NCI-H2171 treated with DMSO at 0.1 percent for 48 hours (cell line): ENCODE measurements at regions not wholly inside any gene's neighbourhood (a gene's known extent, or its start where the extent isn't known, plus 50 kb on each side); places are given as distances from the start of the nearest gene placed in this dataset.
"Not testable (repeated sequence)": the region's sequence is repeated elsewhere in the genome, so short reads cannot be mapped to it uniquely, and the experiment has no call there.

Experiments used
- DNase-seq: peaks from one replicate; lab custom pipeline; 2025; lab: John Stamatoyannopoulos, UW

DNA sequence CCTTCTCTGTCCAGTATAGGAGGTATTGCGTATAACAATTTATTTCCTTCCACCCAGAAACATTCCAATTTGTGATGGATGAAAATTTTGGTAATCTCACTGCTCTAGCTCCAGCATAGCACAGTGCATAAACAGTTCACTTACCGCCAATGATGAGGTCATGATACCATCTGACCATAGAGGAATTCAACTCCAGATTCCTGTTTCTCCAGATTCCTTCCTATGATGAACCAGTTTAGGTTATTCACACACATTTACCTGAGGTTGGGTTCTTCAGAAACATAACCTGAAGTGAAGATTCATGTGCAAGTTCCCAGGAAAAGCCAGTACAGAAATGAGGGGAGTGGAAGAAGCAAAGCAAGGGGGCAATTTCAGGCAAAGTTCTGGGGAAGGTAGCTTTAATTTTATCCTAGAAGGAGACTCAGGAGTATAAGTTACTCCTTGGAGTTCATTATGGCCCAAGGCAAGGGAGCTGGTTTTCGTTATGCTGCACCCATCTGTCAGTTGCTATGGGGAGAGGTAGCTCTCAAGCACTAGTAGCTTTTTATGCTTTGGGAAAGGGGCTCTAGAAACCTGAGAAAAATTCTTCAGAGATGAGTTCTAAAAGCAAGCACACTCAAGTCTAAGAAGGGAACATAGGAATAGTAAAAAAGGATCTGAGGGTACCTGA lies 121.6 kb downstream of the CASP12 start:
- DNase-seq = no peak

DNA sequence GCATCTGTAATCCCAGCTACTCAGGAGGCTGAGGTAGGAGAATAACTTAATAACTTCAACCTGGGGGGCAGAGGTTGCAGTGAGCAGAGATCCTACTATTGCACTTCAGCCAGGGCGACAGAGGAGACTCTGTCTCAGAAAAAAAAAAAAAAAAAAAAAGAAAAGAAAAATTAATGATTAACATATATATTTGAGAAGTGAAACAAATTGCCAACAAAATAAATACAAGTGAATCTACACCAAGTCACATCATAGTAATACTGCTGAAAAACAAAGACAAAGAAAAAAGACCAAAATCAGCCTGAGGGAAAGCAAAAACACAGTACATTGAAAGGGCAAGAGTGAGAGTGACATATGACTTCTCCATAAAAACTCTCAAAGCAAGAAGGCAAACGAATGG lies 123.7 kb downstream of the CASP12 start:
- DNase-seq = no peak

DNA sequence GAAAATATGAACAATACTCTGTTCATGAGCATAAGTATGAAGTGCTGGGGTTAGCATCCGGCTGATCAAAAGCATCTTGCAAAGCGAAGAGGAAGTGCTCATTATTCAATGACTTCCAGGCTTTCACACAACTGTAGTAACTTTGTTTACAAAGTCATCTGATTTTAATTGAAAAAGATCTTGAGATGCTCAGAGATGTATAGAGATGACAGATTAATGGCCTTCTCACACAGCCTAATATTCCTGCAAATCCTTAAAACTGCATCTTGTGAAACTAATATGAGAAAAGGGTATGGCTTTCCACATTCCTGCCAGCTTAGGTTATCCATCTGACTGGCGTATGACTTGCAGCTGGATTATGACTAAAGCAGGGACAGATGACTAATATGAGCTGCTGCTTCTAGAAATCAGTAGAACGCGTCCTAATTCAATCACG lies 125.4 kb downstream of the CASP12 start:
- no peak for DNase-seq

DNA sequence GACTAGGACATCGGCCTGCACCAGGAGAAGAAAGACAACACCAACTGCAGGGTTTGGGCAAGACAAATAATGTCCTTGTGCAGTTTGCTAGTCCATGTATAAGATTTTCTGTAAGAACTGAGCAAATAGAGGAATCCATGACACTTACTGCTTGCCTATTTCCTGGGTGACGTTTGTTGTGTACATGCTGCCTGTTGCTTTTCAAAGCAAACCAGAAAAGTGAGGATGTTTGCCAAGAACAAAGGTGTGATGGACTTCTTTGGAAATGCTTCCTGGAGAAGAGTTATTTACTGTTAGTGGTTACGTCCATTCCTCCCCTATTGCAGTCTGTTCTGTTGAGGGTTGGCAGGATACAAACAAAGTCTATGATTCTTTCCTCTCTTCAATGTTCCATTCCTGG lies 126.5 kb downstream of the CASP12 start:
- DNase-seq = no peak

DNA sequence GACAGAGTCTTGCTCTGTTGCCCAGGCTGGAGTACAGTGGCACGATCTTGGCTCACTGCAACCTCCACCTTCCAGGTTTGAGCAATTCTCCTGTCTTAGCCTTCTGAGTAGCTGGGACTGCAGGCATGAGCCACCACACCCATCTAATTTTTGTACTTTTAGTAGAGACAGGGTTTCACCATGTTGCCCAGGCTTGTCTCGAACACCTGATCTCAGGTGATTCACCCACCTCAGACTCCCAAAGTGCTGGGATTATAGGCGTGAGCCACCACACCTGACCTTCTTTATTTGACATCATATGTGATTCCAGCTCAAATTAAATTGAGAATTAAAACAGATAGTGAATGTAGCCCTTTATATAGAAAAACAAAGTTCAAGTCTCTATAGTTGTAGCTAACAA lies 127.2 kb downstream of the CASP12 start:
- not testable (repeated sequence) for DNase-seq

DNA sequence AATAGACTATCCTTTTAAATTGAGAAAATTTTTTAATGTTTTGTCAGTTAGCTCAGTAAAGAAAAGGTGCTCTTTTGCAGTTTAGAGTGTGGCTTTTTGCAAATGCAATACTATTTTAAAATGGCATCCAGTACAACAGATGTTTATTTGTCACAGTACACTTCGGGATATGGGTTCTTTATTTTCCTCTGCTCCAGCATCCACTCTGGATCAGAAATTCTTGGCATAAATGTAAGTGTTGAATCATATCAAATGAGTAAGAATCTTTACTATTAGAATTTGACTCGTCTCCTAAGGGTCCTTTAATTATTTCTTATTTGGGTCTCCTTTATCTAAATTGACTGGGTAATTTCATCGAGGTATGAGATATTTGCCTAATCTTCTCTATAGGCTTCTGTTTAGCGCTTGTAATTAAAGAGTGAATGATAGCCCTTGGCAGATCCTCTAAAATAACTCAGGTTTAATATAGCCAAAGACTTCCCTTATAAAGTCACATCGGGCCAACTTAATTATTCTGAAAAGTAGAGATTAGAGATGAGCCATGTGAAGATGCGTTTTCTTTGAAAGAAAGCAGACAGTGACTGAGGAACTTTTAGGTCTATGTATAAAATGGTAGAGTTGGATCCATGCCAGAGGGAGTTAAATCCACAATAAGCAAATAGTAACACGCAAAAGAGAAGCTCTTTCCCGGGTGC lies 132.7 kb downstream of the CASP12 start:
- no peak for DNase-seq

DNA sequence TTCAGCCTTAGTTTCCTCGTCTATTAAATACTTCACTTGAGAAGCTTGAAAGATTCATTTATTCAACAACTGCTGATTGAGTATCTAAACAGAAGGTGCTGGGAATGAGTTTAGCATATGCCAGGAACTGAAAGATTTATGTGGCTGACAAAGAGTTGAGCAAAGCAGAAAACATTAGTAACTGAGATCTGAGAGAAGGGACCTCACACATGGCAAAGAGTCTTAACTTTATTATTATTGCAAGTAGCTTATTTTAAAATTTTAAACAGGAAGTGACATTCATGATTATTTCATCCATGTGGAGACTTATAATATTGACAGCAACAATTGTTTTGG lies 133.6 kb downstream of the CASP12 start:
- DNase-seq = no peak

DNA sequence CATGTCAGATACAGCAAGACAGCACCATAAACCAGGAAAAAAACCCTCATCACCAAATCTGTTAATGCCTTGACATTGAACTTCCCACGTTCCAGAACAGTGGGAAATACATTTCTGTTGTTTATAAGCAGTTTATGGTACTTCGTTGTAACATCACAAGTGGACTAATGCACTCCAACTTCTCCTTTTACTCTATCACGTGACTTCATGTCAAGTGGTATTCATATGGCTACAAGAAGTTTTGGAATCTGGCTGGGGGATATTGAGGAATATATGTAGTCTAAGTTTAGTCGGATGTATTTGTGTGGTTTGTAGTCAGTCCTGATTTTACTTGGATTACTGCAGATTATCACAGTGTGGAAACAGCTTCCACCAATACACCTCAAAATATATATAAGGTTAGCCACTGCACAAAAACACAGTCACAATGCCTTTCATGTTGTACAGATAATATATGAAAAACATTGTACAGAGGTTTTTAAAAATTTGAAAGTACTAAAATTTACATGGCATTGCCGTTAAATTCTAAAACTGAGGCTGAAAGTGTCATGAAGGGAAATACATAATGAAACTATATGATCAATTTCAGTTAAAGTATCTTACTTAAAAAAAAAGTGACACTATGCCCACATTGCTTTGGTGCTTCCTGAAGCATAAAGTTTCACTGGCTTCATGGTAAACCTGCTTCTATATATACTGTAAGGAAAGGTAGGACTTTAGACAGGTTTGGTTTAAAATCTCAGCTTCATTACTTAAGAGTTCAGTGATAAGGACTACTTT lies 134.1 kb downstream of the CASP12 start:
- no peak for DNase-seq

DNA sequence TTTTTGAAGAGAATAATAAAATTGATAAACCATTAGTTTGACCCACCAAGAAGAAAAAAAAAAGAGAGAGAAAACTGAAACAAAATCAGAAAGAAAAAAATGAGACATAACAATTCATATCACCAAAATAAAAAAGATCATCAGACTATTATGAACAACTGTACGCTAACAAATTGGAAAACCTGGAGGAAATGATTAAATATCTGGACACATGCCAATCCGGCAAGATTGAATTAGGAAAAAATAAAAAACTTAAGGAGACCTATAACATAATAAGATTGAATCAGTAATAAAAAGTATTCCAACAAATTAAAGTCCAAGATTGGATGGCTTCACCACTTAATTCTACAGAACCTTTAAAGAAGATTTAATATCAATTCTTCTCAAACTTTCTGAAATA lies 136.7 kb downstream of the CASP12 start:
- no peak for DNase-seq

DNA sequence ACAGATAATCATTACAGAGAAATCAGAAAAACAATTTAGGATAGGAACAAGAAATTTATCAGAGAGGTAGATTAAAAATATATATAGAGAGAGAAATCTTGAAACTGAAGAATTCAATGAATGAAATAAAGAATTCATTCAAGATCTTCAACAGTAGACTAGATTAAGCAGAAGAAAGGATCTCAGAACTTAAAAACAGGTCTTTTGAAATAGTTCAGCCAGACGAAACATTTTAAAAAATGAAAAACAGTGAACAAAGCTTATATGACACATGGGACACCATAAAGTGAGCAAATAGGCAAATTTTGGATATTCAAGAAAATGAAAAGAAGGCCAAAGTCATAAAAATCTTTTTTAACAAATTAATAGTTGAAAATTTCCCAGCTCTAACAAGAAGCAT lies 138.8 kb downstream of the CASP12 start:
- no peak for DNase-seq

DNA sequence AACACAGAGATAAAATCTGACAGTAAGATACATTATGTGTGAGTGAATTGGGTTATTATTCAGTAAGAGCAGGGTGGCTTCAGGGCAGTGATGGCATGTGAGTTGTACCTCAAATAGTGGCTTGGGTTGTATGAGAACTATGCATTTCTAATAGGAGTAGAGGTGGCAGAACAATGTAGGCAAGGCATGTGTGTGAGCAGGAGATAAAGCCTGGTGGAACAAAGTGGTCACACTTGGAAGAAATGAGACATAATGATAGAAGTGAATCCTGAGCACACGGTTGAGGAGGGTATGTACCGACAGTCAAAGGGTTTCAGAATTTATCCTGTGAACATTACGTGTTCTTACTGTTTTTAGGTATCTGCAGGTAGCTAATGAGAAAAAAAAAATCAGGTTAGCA lies 159.3 kb downstream of the CASP12 start:
- DNase-seq = no peak

DNA sequence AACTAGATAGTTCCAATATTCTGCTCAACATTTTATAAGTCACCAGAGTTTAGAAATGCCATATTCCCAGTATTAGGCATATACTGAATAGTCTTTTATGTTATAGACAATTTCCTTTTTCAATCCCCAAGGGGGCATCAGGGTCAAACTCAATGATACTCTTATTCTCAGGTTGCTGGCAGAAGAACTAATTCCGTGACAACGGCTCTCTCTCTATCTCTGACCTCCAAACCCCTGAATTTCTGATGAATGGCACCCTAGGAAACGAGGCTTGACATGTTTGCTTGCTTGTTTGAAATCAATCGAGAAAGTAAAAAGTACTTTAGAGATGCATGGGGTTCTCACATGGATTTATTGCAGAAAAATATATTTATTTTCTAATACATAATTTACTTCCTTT lies 160.1 kb downstream of the CASP12 start:
- DNase-seq = no peak

DNA sequence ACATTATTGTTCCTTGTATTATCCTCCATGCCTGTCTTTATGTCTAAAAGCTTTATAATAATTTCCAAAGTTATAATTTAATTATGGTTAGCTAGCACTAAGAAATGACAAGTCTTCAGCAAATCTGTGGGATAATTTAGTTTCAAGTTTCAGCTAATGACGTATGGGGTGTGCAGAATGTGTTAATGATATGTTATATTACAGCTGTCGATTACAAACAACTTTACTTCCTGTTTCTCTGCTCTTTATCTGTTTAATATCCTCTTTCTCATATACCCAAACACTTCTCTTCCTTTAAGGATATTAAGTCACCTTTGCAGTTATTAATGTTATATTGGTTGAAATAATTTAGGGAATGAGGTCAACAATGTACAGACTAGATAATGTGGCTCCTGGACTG lies 161.8 kb downstream of the CASP12 start:
- DNase-seq = no peak

DNA sequence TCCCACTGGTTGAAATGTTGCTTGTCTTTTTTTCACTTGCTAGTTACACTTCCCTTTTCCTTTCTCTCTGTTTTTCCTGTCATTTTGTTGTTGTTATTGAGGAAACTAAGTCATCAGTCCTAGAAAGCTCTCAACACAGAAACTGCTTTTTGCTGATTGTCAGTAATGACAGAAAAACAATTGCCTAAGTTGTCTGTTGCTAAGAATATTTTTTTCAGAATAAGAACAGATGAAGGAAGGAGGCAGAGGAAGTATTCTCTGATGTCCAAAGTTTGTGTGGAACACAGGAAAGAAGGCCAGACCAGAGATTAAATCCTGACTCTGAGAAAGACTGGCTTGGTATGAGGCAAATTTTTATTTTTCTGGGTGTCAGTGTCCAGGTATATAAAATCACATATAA lies 163.3 kb downstream of the CASP12 start:
- DNase-seq = no peak

DNA sequence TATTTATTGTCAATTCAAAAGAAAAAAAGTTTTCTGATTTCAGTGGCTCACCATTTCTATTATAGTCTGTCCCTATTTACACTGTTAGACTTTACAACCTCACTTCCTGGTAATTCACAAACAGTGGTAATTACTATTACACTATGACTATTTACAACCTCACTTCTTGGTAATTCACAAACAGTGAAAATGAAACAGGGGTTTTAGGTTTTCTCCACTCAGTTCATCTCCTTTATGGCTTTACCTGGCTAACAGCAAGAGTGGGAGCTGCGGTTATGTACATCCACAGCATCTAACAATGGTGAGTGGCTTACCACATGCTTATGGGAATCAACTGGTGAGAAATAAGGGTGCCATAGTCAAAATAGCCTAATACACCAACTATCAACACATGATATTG lies 166.4 kb downstream of the CASP12 start:
- DNase-seq = no peak

DNA sequence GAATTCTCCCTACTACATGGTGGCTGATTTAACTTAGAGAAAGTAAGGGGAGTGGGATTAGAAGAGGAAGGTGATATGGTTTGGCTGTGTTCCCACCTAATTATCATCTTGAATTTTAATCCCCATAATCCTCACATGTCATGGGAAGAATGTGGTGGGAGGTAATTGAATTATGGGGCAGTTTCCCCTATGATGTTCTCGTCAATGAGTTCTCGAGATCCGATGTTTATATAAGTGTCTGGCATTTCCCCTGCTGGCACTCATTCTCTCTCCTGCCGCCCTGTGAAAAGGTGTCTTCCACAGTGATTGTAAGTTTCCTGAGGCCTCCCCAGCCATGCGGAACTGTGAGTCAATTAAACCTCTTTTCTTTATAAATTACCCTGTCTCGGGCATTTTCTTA lies 169.3 kb downstream of the CASP12 start:
- no peak for DNase-seq

DNA sequence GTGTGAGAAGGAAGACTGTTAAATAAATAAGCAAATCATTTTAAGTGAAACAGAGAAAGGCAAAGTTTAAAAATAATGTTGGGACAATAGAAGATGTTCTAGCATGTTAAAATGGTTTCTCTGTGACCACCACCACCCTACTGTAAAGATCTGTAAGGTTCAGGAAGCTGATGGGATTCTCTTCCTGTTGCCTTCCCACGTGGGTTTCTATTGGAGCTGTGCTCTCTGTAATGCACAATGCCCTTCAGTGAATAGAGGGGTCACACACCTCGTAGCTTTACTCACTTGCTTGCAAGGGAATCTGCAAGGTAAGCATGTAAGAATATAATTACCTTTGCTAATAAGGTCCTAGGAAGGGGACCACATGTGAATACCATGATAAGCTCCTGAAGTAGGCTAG lies 170.5 kb downstream of the CASP12 start:
- no peak for DNase-seq

DNA sequence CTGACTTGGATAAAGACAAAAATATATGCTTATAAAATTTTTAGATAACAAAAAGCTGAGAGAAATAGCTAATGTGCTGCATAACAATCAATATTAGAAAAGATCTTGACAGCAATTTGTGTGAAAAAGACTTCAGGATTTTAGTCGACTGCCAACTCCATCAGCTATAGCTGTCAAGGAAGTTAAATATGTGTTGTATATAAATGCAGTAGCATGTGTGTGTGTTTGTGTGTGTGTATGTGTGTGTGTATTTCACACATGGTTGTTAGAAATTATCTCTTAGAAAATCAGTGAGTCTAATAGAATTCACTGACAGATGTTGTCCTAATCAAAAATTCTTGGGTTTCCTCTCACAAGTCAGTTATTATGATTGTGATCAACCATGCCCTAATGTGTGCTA lies 171.2 kb downstream of the CASP12 start:
- DNase-seq = no peak

DNA sequence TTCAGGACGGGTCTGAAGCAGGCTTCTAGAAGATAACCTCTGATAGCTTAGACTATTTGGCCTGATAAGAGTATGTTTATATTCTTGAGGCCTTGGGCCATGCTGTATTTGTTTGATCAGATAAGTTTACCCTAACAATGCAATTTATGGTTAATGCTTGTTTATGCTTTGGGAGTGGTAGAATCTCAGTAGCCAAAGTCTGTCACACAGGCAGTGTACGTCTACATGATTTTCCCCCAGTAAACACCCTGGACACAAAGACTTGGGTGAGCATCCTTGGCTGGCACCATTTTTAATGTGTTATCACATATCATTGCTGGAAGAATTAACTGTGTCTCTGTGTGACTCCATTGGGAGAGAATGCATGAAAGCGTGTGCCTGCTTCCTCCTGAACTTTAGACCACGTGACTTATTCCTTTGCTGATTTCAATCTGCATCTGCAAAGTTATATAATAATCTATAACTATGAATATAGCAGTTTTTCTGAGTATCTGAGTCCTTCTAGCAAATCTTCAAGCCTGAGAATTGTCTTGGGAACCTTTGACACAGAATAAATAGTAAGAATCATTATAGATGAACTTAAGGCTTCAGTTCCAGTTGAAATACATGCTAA lies 172.4 kb downstream of the CASP12 start:
- no peak for DNase-seq

DNA sequence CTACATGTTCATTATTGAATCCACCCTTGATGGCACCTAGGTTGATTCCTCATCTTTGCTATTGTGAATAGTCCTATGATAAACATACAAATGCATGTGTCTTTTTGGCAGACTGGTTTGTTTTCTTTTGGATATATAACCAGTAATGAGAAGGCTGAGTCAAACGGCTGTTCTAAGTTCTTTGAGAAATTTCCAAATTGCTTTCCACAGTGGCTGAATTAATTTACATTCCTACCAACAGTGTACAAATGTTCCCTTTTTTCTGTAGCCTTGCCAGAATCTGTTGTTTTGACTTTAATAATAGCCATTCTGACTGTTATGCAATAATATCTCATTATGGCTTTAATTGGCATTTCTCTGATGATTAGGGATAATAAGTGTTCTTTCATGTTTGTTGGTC lies 184.9 kb downstream of the CASP12 start:
- no peak for DNase-seq

DNA sequence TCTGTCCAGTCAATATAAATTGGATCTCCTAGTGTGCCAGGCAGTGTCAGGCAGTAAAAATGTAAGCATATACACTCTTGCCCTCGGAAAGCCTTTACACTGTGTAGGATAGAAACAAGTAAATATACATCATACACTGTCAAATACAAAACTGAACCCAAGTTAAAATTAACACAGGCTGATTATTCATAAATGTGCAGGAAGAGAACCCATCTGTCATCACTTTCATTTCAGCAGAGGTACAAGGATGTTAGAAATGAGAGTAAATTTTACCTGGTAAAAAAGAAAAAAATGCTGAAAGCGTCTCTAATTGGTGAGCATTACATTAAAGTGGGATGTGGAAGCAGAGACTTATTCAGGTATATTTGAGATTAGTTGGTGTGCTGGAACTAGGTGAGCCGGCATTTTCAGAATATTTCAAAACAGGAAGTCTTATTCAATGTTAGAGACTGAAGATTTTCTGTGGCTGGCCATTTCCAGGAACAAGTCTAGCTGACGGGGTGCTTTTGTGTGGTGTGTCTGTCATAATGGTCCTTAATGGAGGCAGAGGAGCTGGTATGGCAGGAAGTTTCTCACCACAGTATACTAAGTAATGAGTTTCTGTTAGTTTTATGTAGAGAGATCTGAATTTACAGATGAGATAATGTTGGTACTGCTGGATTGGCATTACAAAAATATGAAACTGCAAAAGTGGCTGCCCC lies 192.6 kb downstream of the CASP12 start:
- DNase-seq = no peak

DNA sequence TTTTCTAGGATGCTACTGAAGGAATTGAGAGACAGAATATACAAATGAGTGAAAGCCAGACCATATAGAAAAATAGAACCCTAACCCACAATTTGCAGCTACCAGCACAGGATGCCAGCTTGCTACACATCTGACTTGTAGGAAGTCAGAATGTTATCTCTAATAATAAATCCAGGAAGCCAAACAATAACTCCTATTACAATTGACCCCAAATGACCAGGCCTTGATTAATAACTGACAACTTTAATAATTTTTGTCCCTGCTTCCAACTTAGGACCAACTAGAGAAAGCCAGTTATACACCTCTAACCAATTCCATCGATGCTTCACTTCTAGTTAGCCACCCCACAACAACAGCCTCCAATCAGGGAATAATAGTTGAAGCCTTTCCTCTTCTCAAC lies 193.4 kb downstream of the CASP12 start:
- DNase-seq = no peak
